ENCODE measurements at regions not wholly inside any gene's neighbourhood (a gene's known extent, or its start where the extent isn't known, plus 50 kb on each side); places are given as distances from the start of the nearest gene placed in this dataset.

GRCh38 chr13:64958106-64958505, 2272.0 kb downstream of the PCDH9 start:
- DNase-seq: no peak

GRCh38 chr13:64938660-64939059, 2291.5 kb downstream of the PCDH9 start:
- no peak for DNase-seq

- DNase-seq: no peak
Measured at GRCh38 chr13:64937302-64937701, 2292.8 kb downstream of the PCDH9 start.

GRCh38 chr13:64936879-64937278, 2293.3 kb downstream of the PCDH9 start:
- DNase-seq: no peak

GRCh38 chr13:64935441-64935840, 2294.7 kb downstream of the PCDH9 start:
- DNase-seq: no peak

- DNase-seq: no peak
Measured at GRCh38 chr13:64934569-64935362, 2295.4 kb downstream of the PCDH9 start.

GRCh38 chr13:64930636-64931035, 2299.5 kb downstream of the PCDH9 start:
- no peak for DNase-seq

GRCh38 chr13:64928696-64929499, 2301.2 kb downstream of the PCDH9 start:
- no peak for DNase-seq

- DNase-seq: no peak
Measured at GRCh38 chr13:64925727-64926126, 2304.4 kb downstream of the PCDH9 start.

- no peak for DNase-seq
Measured at GRCh38 chr13:64925284-64925683, 2304.9 kb downstream of the PCDH9 start.

GRCh38 chr13:64924401-64924800, 2305.7 kb downstream of the PCDH9 start:
- no peak for DNase-seq

- DNase-seq: no peak
Measured at GRCh38 chr13:64917566-64917965, 2312.6 kb downstream of the PCDH9 start.

- DNase-seq: no peak
Measured at GRCh38 chr13:64912141-64912540, 2318.0 kb downstream of the PCDH9 start.

GRCh38 chr13:64910096-64910495, 2320.0 kb downstream of the PCDH9 start:
- DNase-seq: no peak

GRCh38 chr13:64909184-64909583, 2321.0 kb downstream of the PCDH9 start:
- no peak for DNase-seq

GRCh38 chr13:64900039-64900438, 2330.1 kb downstream of the PCDH9 start:
- no peak for DNase-seq

GRCh38 chr13:64884976-64885375, 2345.2 kb downstream of the PCDH9 start:
- DNase-seq: no peak

GRCh38 chr13:64877176-64877575, 2353.0 kb downstream of the PCDH9 start:
- no peak for DNase-seq

- DNase-seq: no peak
Measured at GRCh38 chr13:64871742-64872141, 2358.4 kb downstream of the PCDH9 start.

GRCh38 chr13:64869539-64869938, 2360.6 kb downstream of the PCDH9 start:
- DNase-seq: no peak

GRCh38 chr13:64867856-64868255, 2362.3 kb downstream of the PCDH9 start:
- DNase-seq: no peak

- DNase-seq: no peak
Measured at GRCh38 chr13:64866331-64866730, 2363.8 kb downstream of the PCDH9 start.

- no peak for DNase-seq
Measured at GRCh38 chr13:64855506-64855905, 2374.6 kb downstream of the PCDH9 start.

GRCh38 chr13:64850017-64850416, 2380.1 kb downstream of the PCDH9 start:
- no peak for DNase-seq
